Activated CD8-positive, alpha-beta T cell treated with anti-CD3 and anti-CD28 coated beads for 36 hours (primary cell): ENCODE measurements at regions not wholly inside any gene's neighbourhood (a gene's known extent, or its start where the extent isn't known, plus 50 kb on each side); places are given as distances from the start of the nearest gene placed in this dataset.

Source experiments
- ATAC-seq: fragments of 200-7000 bp; cut with Tn5 transposase; one replicate; pipeline ENCODE4 v1.10.0; 2021; ENCODE audit warnings: mild to moderate bottlenecking, moderate library complexity
- CTCF ChIA-PET: fragments of 350-600 bp; sonication (Branson Sonifier 250); formaldehyde crosslinking; loops from one replicate; lab custom pipeline; 2021; ENCODE audit warnings: antibody characterized with exemption; lab: Charles Lee
- POLR2A ChIA-PET: fragments of 350-600 bp; sonication (Branson Sonifier 250); formaldehyde crosslinking; loops from one replicate; lab custom pipeline; 2021; ENCODE audit warnings: antibody characterized with exemption; lab: Charles Lee
- DNase-seq: peaks from one replicate; pipeline ENCODE4 v3.0.0-alpha.2; 2020
- H3K27ac Mint-ChIP-seq: one replicate; pipeline ENCODE4 v1.8.0; 2021; ENCODE audit warnings: mild to moderate bottlenecking, mixed read lengths
- H3K27me3 Mint-ChIP-seq: one replicate; pipeline ENCODE4 v1.8.0; 2021; ENCODE audit warnings: mixed read lengths
- H3K36me3 Mint-ChIP-seq: one replicate; pipeline ENCODE4 v1.8.0; 2021; ENCODE audit warnings: low read depth, mixed read lengths
- H3K4me1 Mint-ChIP-seq: one replicate; pipeline ENCODE4 v1.8.0; 2021; ENCODE audit warnings: low read depth, mixed read lengths
- H3K4me3 Mint-ChIP-seq: one replicate; pipeline ENCODE4 v1.8.0; 2021; ENCODE audit warnings: mild to moderate bottlenecking, moderate library complexity, mixed read lengths
- H3K9me3 Mint-ChIP-seq: one replicate; pipeline ENCODE4 v1.8.0; 2021; ENCODE audit warnings: mixed read lengths
- CTCF ChIP-seq: fragments of 200-600 bp; IDR thresholded peaks from one replicate; pipeline ENCODE4 v1.8.0; 2022; ENCODE audit warnings: antibody characterized with exemption, mild to moderate bottlenecking
- intact Hi-C: fragments of 100-400 bp; cut with micrococcal nuclease; formaldehyde crosslinking; loops from one replicate; pipeline ENCODE4 v1.10.0; 2022

GRCh38 chr4:131098976-131099375 is 2003.0 kb downstream of the C4orf33 start:
- H3K27me3 Mint-ChIP-seq: no peaks in the 10 kb centered on the region
- ChIA-PET CTCF (no interaction called here), POLR2A (no interaction called here)
- peaks cover 5% of the 10 kb centered on the region for H3K9me3 Mint-ChIP-seq
- no peak for TF ChIP-seq CTCF
- H3K4me3 Mint-ChIP-seq: no peak overlapping the region
- no peak for DNase-seq
- H3K36me3 Mint-ChIP-seq: no peaks in the 10 kb centered on the region
- no peak for ATAC-seq
- intact Hi-C loops: no loop called here
- H3K4me1 Mint-ChIP-seq: no peaks in the 10 kb centered on the region
- H3K27ac Mint-ChIP-seq: no peak overlapping the region

- ATAC-seq (no peak), DNase-seq (no peak)
- intact Hi-C loops: no loop called here
- ChIA-PET CTCF (no interaction called here), POLR2A (no interaction called here)
- Mint-ChIP-seq H3K36me3 (no peaks in the 10 kb centered on the region), H3K27ac (no peak overlapping the region), H3K9me3 (peaks cover 3% of the 10 kb centered on the region), H3K4me3 (no peak overlapping the region), H3K4me1 (no peaks in the 10 kb centered on the region), H3K27me3 (no peaks in the 10 kb centered on the region)
- TF ChIP-seq CTCF: no peak
Observed at GRCh38 chr4:131113273-131113672, 2017.3 kb downstream of the C4orf33 start.

GRCh38 chr4:131113704-131114103 is 2017.8 kb downstream of the C4orf33 start:
- ChIA-PET POLR2A (no interaction called here), CTCF (no interaction called here)
- intact Hi-C loops: no loop called here
- Mint-ChIP-seq H3K4me3 (no peak overlapping the region), H3K27ac (no peak overlapping the region), H3K9me3 (peaks cover 3% of the 10 kb centered on the region), H3K36me3 (no peaks in the 10 kb centered on the region), H3K4me1 (no peaks in the 10 kb centered on the region), H3K27me3 (no peaks in the 10 kb centered on the region)
- no peak for TF ChIP-seq CTCF
- ATAC-seq (no peak), DNase-seq (no peak)

- POLR2A ChIA-PET: no interaction called here
- no peaks in the 10 kb centered on the region for H3K36me3 Mint-ChIP-seq
- peaks cover under 1% of the 10 kb centered on the region for H3K9me3 Mint-ChIP-seq
- no peak for TF ChIP-seq CTCF
- intact Hi-C loops: no loop called here
- H3K27ac Mint-ChIP-seq: no peak overlapping the region
- ATAC-seq: no peak
- no peaks in the 10 kb centered on the region for H3K27me3 Mint-ChIP-seq
- H3K4me3 Mint-ChIP-seq: no peak overlapping the region
- H3K4me1 Mint-ChIP-seq: no peaks in the 10 kb centered on the region
- no peak for DNase-seq
- CTCF ChIA-PET: no interaction called here
Observed at GRCh38 chr4:131119661-131120060, 2023.7 kb downstream of the C4orf33 start.

- H3K36me3 Mint-ChIP-seq: no peaks in the 10 kb centered on the region
- no peak overlapping the region for H3K4me3 Mint-ChIP-seq
- no peak for TF ChIP-seq CTCF
- ATAC-seq (no peak), DNase-seq (no peak)
- peaks cover 2% of the 10 kb centered on the region for H3K9me3 Mint-ChIP-seq
- no peaks in the 10 kb centered on the region for H3K27me3 Mint-ChIP-seq
- POLR2A ChIA-PET: no interaction called here
- intact Hi-C loops: no loop called here
- CTCF ChIA-PET: no interaction called here
- H3K4me1 Mint-ChIP-seq: no peaks in the 10 kb centered on the region
- no peak overlapping the region for H3K27ac Mint-ChIP-seq
Observed at GRCh38 chr4:131137196-131137595, 2011.9 kb upstream of the PCDH10 start.
